ENCODE measurements at regions not wholly inside any gene's neighbourhood (a gene's known extent, or its start where the extent isn't known, plus 50 kb on each side); places are given as distances from the start of the nearest gene placed in this dataset.

GRCh38 chr17:27233776-27234175 lies 60.1 kb upstream of the WSB1 start:
- TF ChIP-seq CTCF (IDR thresholded peaks at IDR 0.05) = no peak
- no peak for TF ChIP-seq POLR2A (IDR thresholded peaks at IDR 0.05)

Data from thyroid gland (tissue), 4 donors.